Erythroblast (primary cell): ENCODE measurements at regions not wholly inside any gene's neighbourhood (a gene's known extent, or its start where the extent isn't known, plus 50 kb on each side); places are given as distances from the start of the nearest gene placed in this dataset.

Experiments
- GATA1 ChIP-seq: IDR thresholded peaks from 2 replicates; pipeline ENCODE4 v1.6.1; 2011; ENCODE audit warnings: low read depth, mild to moderate bottlenecking, control low read depth, low read length, moderate library complexity
- POLR2A ChIP-seq: IDR thresholded peaks from 2 replicates; pipeline ENCODE4 v1.6.1; 2011; ENCODE audit warnings: mild to moderate bottlenecking, low read length

GRCh38 chr14:49970474-49971147 lies 77.7 kb downstream of the ARF6 start:
- TF ChIP-seq POLR2A (peak; percentile 50), GATA1 (no peak)
